Left lung (tissue), 4 donors: ENCODE measurements at regions not wholly inside any gene's neighbourhood (a gene's known extent, or its start where the extent isn't known, plus 50 kb on each side); places are given as distances from the start of the nearest gene placed in this dataset.

Experiments
- ATAC-seq: fragments of 200-7000 bp; cut with Tn5 transposase; one replicate; pipeline ENCODE4 v1.9.1; 2020; ENCODE audit warnings: moderate library complexity
- DNase-seq, 4 donors: peaks; one replicate each; pipeline ENCODE4 v3.0.0-alpha.2; 2013 to 2020
- H3K27ac ChIP-seq, 2 donors: fragments of 200-600 bp; sonication (generic) in 1 of 2; one replicate each; pipeline versions ENCODE4 v1.5.0 to v1.8.0; 2020 to 2021
- H3K27me3 ChIP-seq, 2 donors: fragments of 200-600 bp; sonication (generic) in 1 of 2; one replicate each; pipeline versions ENCODE4 v1.5.0 to v1.8.0; 2020 to 2021
- H3K36me3 ChIP-seq, 2 donors: fragments of 200-600 bp; sonication (generic) in 1 of 2; one replicate each; pipeline versions ENCODE4 v1.5.0 to v1.8.0; 2020 to 2021
- H3K4me1 ChIP-seq, 2 donors: fragments of 200-600 bp; one replicate each; pipeline ENCODE4 v1.8.0; 2021
- H3K4me3 ChIP-seq, 2 donors: fragments of 200-600 bp; sonication (generic) in 1 of 2; one replicate each; pipeline versions ENCODE4 v1.5.0 to v1.8.0; 2020 to 2021; ENCODE audit warnings: mild to moderate bottlenecking in 1 of 2
- H3K9me3 ChIP-seq, 2 donors: fragments of 200-600 bp; sonication (generic) in 1 of 2; one replicate each; pipeline versions ENCODE4 v1.5.0 to v1.8.0; 2020 to 2021
- CTCF ChIP-seq, 2 donors: fragments of 200-600 bp; sonication (generic) in 1 of 2; IDR thresholded peaks; one replicate each; pipeline versions ENCODE4 v1.5.0 to v1.8.0; 2021; ENCODE audit warnings: antibody characterized with exemption in 2 of 2
- intact Hi-C, 2 donors: fragments of 100-400 bp; cut with DNase I; formaldehyde crosslinking; loops; one replicate each; pipeline versions ENCODE4 v1.11.2 to v1.14.2; 2022
- donor health status: DM: no; HTN: yes; CAD: no.
- donor health status: DM: no; HTN: no; CAD: no.

GRCh38 chr15:87238451-87239068, 1018.0 kb downstream of the NTRK3 start:
- intact Hi-C loops, result no loop called here
- Histone ChIP-seq H3K4me3 (no peak overlapping the region), H3K9me3 (peaks cover 0 to 11% of the 10 kb centered on the region in 2 donors), H3K27ac (no peak overlapping the region), H3K27me3 (no peaks in the 10 kb centered on the region), H3K4me1 (no peaks in the 10 kb centered on the region), H3K36me3 (no peaks in the 10 kb centered on the region)
- TF ChIP-seq CTCF (IDR thresholded peaks at IDR 0.05), result no peak
- DNase-seq (no peak), ATAC-seq (no peak)

- intact Hi-C loops, result no loop called here
- no peaks in the 10 kb centered on the region for H3K27me3 ChIP-seq
- no peaks in the 10 kb centered on the region for H3K36me3 ChIP-seq
- H3K9me3 ChIP-seq, result peaks cover 0 to 6% of the 10 kb centered on the region in 2 donors
- no peak for TF ChIP-seq CTCF (IDR thresholded peaks at IDR 0.05)
- H3K27ac ChIP-seq, result no peak overlapping the region
- H3K4me3 ChIP-seq, result no peak overlapping the region
- ATAC-seq, result no peak
- H3K4me1 ChIP-seq, result no peaks in the 10 kb centered on the region
- no peak for DNase-seq
These were observed 1028.1 kb downstream of the NTRK3 start for GRCh38 chr15:87228460-87228859.

GRCh38 chr15:87227846-87228245, 1028.7 kb downstream of the NTRK3 start:
- Histone ChIP-seq H3K4me3 (no peak overlapping the region), H3K27ac (no peak overlapping the region), H3K4me1 (no peaks in the 10 kb centered on the region), H3K9me3 (peaks cover 0 to 6% of the 10 kb centered on the region in 2 donors), H3K36me3 (no peaks in the 10 kb centered on the region), H3K27me3 (no peaks in the 10 kb centered on the region)
- TF ChIP-seq CTCF (IDR thresholded peaks at IDR 0.05), result no peak
- ATAC-seq, result no peak
- DNase-seq, result no peak
- intact Hi-C loops, result no loop called here

GRCh38 chr15:87225436-87225835, 1031.1 kb downstream of the NTRK3 start:
- no peaks in the 10 kb centered on the region for H3K27me3 ChIP-seq
- intact Hi-C loops, result no loop called here
- ATAC-seq, result no peak
- no peaks in the 10 kb centered on the region for H3K36me3 ChIP-seq
- no peak for TF ChIP-seq CTCF (IDR thresholded peaks at IDR 0.05)
- no peaks in the 10 kb centered on the region for H3K4me1 ChIP-seq
- H3K27ac ChIP-seq, result no peak overlapping the region
- no peak overlapping the region for H3K4me3 ChIP-seq
- no peak for DNase-seq
- H3K9me3 ChIP-seq, result no peaks in the 10 kb centered on the region

GRCh38 chr15:87224404-87224803, 1032.1 kb downstream of the NTRK3 start:
- DNase-seq, result no peak
- no peaks in the 10 kb centered on the region for H3K9me3 ChIP-seq
- no peaks in the 10 kb centered on the region for H3K27me3 ChIP-seq
- intact Hi-C loops, result no loop called here
- no peak overlapping the region for H3K27ac ChIP-seq
- no peak overlapping the region for H3K4me3 ChIP-seq
- TF ChIP-seq CTCF (IDR thresholded peaks at IDR 0.05), result no peak
- H3K4me1 ChIP-seq, result no peaks in the 10 kb centered on the region
- H3K36me3 ChIP-seq, result no peaks in the 10 kb centered on the region
- no peak for ATAC-seq
